ENCODE measurements at regions not wholly inside any gene's neighbourhood (a gene's known extent, or its start where the extent isn't known, plus 50 kb on each side); places are given as distances from the start of the nearest gene placed in this dataset.

- intact Hi-C loops (cut with micrococcal nuclease) = no loop called here
- no peak for DNase-seq (ENCODE audit: low spot score)
- Mint-ChIP-seq H3K4me1 (ENCODE audit: low read depth) (peaks cover 1% of the 10 kb centered on the region), H3K9me3 (no peaks in the 10 kb centered on the region), H3K27me3 (ENCODE audit: low read depth) (peaks cover 12% of the 10 kb centered on the region), H3K27ac (no peak overlapping the region), H3K36me3 (ENCODE audit: low read depth) (no peaks in the 10 kb centered on the region), H3K4me3 (ENCODE audit: low read depth) (no peak overlapping the region)
Observed at GRCh38 chr13:23947893-23948292, 50.6 kb upstream of the C1QTNF9B start.

- intact Hi-C loops (cut with micrococcal nuclease) = no loop called here
- H3K4me1 Mint-ChIP-seq (ENCODE audit: low read depth) = peaks cover 1% of the 10 kb centered on the region
- peaks cover 12% of the 10 kb centered on the region for H3K27me3 Mint-ChIP-seq (ENCODE audit: low read depth)
- no peak for DNase-seq (ENCODE audit: low spot score)
- H3K36me3 Mint-ChIP-seq (ENCODE audit: low read depth) = no peaks in the 10 kb centered on the region
- no peak overlapping the region for H3K27ac Mint-ChIP-seq
- H3K9me3 Mint-ChIP-seq = no peaks in the 10 kb centered on the region
- no peak overlapping the region for H3K4me3 Mint-ChIP-seq (ENCODE audit: low read depth)
Observed at GRCh38 chr13:23949200-23949599, 51.9 kb upstream of the C1QTNF9B start.

- no peak for DNase-seq (ENCODE audit: low spot score)
- intact Hi-C loops (cut with micrococcal nuclease) = no loop called here
- Mint-ChIP-seq H3K9me3 (no peaks in the 10 kb centered on the region), H3K4me3 (ENCODE audit: low read depth) (no peak overlapping the region), H3K27ac (no peak overlapping the region), H3K27me3 (ENCODE audit: low read depth) (peaks cover 12% of the 10 kb centered on the region), H3K36me3 (ENCODE audit: low read depth) (no peaks in the 10 kb centered on the region), H3K4me1 (ENCODE audit: low read depth) (peaks cover 1% of the 10 kb centered on the region)
Observed at GRCh38 chr13:23949736-23950135, 52.4 kb upstream of the C1QTNF9B start.

GRCh38 chr13:23950736-23951510 lies 53.6 kb upstream of the C1QTNF9B start:
- no peaks in the 10 kb centered on the region for H3K9me3 Mint-ChIP-seq

DNA sequence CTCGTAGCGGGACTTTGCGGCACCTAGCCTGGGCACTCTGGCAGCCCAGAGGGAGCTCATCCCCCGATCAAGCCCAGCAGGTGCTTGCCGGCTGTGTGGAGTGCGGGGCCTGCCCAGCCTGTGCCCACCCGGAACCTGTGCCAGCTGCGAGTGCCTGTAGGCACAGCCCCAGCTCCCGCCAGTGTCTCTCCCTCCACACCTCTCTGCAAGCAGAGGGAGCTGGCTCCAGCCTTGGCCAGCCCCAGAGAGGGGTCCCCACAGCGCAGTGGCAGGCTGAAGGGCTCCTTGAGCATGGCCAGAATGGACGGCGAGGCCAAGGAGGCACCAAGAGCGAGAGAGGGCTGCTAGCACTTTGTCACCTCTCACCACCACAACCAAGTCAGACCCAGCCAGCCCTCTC lies 55.5 kb upstream of the C1QTNF9B start:
- Mint-ChIP-seq H3K27me3 (ENCODE audit: low read depth) (peaks cover 8% of the 10 kb centered on the region), H3K9me3 (no peaks in the 10 kb centered on the region), H3K4me1 (ENCODE audit: low read depth) (peaks cover 13% of the 10 kb centered on the region), H3K4me3 (ENCODE audit: low read depth) (no peak overlapping the region), H3K27ac (no peak overlapping the region), H3K36me3 (ENCODE audit: low read depth) (no peaks in the 10 kb centered on the region)
- no peak for DNase-seq (ENCODE audit: low spot score)
- intact Hi-C loops (cut with micrococcal nuclease) = no loop called here

More at GRCh38 chr13:23950736-23951510, 53.6 kb upstream of the C1QTNF9B start:
- Mint-ChIP-seq H3K27ac (no peak overlapping the region), H3K4me1 (ENCODE audit: low read depth) (peaks cover 10% of the 10 kb centered on the region), H3K36me3 (ENCODE audit: low read depth) (no peaks in the 10 kb centered on the region), H3K4me3 (ENCODE audit: low read depth) (no peak overlapping the region), H3K27me3 (ENCODE audit: low read depth) (peaks cover 14% of the 10 kb centered on the region)
- intact Hi-C loops (cut with micrococcal nuclease) = no loop called here
- DNase-seq (ENCODE audit: low spot score) = no peak

GRCh38 chr13:23953860-23954512 lies 56.7 kb upstream of the C1QTNF9B start:
- Mint-ChIP-seq H3K36me3 (ENCODE audit: low read depth) (no peaks in the 10 kb centered on the region), H3K4me3 (ENCODE audit: low read depth) (no peak overlapping the region), H3K4me1 (ENCODE audit: low read depth) (peaks cover 14% of the 10 kb centered on the region), H3K27ac (no peak overlapping the region), H3K27me3 (ENCODE audit: low read depth) (peaks cover 8% of the 10 kb centered on the region), H3K9me3 (no peaks in the 10 kb centered on the region)
- DNase-seq (ENCODE audit: low spot score) = no peak
- intact Hi-C loops (cut with micrococcal nuclease) = no loop called here

DNA sequence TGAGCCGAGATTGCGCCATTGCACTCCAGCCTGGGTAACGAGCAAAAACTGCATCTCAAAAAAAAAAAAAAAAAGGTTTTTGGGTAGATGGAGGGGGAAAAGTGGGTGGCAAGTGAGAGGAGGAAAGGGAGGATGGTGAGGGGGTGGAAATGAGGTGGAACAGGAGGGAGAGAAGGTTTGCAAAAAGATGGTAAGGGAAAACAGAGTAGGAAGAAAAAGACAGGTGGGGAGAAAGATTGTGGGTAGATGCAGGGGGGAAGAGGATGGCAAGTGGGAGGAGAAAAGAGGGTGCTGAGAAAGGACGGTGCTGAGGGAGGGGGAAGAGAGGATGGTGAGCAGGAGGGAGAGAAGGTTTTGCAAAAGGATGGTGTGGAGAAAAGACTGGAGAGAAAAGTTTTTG lies 57.8 kb upstream of the C1QTNF9B start:
- no peak for DNase-seq (ENCODE audit: low spot score)
- H3K36me3 Mint-ChIP-seq (ENCODE audit: low read depth) = no peaks in the 10 kb centered on the region
- intact Hi-C loops (cut with micrococcal nuclease) = no loop called here
- peaks cover 8% of the 10 kb centered on the region for H3K27me3 Mint-ChIP-seq (ENCODE audit: low read depth)
- H3K27ac Mint-ChIP-seq = no peak overlapping the region
- peaks cover 17% of the 10 kb centered on the region for H3K4me1 Mint-ChIP-seq (ENCODE audit: low read depth)
- no peak overlapping the region for H3K4me3 Mint-ChIP-seq (ENCODE audit: low read depth)
- no peaks in the 10 kb centered on the region for H3K9me3 Mint-ChIP-seq

GRCh38 chr13:23956106-23956505 lies 58.8 kb upstream of the C1QTNF9B start:
- Mint-ChIP-seq H3K9me3 (no peaks in the 10 kb centered on the region), H3K36me3 (ENCODE audit: low read depth) (no peaks in the 10 kb centered on the region), H3K27ac (no peak overlapping the region), H3K4me3 (ENCODE audit: low read depth) (no peak overlapping the region), H3K27me3 (ENCODE audit: low read depth) (peaks cover 8% of the 10 kb centered on the region), H3K4me1 (ENCODE audit: low read depth) (peaks cover 24% of the 10 kb centered on the region)
- intact Hi-C loops (cut with micrococcal nuclease) = no loop called here
- no peak for DNase-seq (ENCODE audit: low spot score)

DNA sequence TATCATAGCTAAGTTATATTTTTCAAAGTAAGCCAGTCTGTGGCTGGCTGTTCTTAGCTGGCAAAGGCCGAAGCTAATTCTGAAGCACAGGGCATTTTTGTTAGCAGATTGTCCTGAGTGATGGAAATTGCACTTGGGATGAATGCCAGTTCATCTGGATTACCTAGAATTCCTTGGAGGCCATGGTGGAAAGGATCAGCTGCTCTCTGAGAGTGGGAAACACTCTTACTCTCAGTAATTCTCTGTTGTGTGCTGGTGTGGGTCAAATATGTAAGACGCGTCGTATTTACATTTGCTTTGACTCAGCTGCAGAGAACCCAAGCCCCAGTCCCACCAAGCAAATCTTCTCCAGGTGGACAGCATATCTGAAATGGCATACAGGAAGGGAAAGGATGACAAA lies 60.7 kb upstream of the C1QTNF9B start:
- Mint-ChIP-seq H3K9me3 (no peaks in the 10 kb centered on the region), H3K36me3 (ENCODE audit: low read depth) (no peaks in the 10 kb centered on the region), H3K4me1 (ENCODE audit: low read depth) (peaks cover 25% of the 10 kb centered on the region), H3K27ac (no peak overlapping the region), H3K4me3 (ENCODE audit: low read depth) (no peak overlapping the region), H3K27me3 (ENCODE audit: low read depth) (peaks cover 8% of the 10 kb centered on the region)
- DNase-seq (ENCODE audit: low spot score) = no peak
- intact Hi-C loops (cut with micrococcal nuclease) = no loop called here

DNA sequence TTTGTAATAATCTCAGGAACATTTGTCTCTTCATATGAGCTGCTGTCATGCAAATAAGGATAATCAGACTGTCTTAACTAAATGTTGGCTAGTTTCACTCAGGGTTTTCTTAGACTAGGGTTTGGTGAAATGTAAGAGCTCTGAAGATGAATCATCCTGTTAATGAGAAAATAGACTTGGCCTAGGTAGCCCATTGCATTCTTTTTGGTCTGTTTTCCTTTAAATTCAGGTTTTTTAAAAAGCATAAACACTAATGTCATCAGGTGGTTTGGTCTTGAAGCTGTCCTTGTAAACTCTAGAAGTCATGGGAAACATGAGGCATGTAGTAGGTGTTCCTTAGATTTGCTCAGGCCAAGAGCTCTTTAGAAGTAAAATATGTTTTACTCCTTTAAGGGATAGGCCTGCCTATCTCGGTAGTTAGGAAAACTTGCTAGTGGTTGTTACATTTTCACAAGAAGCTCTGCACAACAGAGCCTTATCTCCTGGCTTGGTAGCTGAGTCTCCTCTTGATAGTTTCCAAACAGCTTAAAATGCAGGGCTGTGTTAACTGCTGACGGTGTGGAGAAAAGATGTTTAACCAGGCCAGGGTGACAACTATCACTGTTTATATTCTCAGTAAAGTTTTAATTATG lies 62.0 kb upstream of the C1QTNF9B start:
- H3K27me3 Mint-ChIP-seq (ENCODE audit: low read depth) = peaks cover 8% of the 10 kb centered on the region
- no peaks in the 10 kb centered on the region for H3K36me3 Mint-ChIP-seq (ENCODE audit: low read depth)
- intact Hi-C loops (cut with micrococcal nuclease) = no loop called here
- DNase-seq (ENCODE audit: low spot score) = no peak
- H3K27ac Mint-ChIP-seq = no peak overlapping the region
- peaks cover 32% of the 10 kb centered on the region for H3K4me1 Mint-ChIP-seq (ENCODE audit: low read depth)
- H3K9me3 Mint-ChIP-seq = no peaks in the 10 kb centered on the region
- H3K4me3 Mint-ChIP-seq (ENCODE audit: low read depth) = no peak overlapping the region

GRCh38 chr13:23960566-23961156 lies 63.4 kb upstream of the C1QTNF9B start:
- intact Hi-C loops (cut with micrococcal nuclease) = loop anchor here (10.0 kb wide), 3 partner anchors 204 to 554 kb away; partner anchors contain the start of genes PARP4 and SPATA13
- Mint-ChIP-seq H3K27ac (no peak overlapping the region), H3K27me3 (ENCODE audit: low read depth) (peaks cover 2% of the 10 kb centered on the region), H3K4me3 (ENCODE audit: low read depth) (no peak overlapping the region), H3K36me3 (ENCODE audit: low read depth) (no peaks in the 10 kb centered on the region), H3K4me1 (ENCODE audit: low read depth) (peaks cover 31% of the 10 kb centered on the region), H3K9me3 (no peaks in the 10 kb centered on the region)
- DNase-seq (ENCODE audit: low spot score) = no peak

GRCh38 chr13:23963184-23963931 lies 66.1 kb upstream of the C1QTNF9B start:
- Mint-ChIP-seq H3K27me3 (ENCODE audit: low read depth) (no peaks in the 10 kb centered on the region), H3K27ac (no peak overlapping the region), H3K36me3 (ENCODE audit: low read depth) (peaks cover 3% of the 10 kb centered on the region), H3K4me1 (ENCODE audit: low read depth) (peaks cover 44% of the 10 kb centered on the region), H3K9me3 (no peaks in the 10 kb centered on the region), H3K4me3 (ENCODE audit: low read depth) (no peak overlapping the region)
- no peak for DNase-seq (ENCODE audit: low spot score)
- intact Hi-C loops (cut with micrococcal nuclease) = loop anchor here (10.0 kb wide), 3 partner anchors 201 to 551 kb away; partner anchors contain the start of genes PARP4 and SPATA13

Measured in activated T-helper 2 cell treated with anti-CD3 and anti-CD28 coated beads, Interferon-gamma antibody, Interleukin-2, Interleukin-4, amounts not matched to agents 10 μg/mL and 5 μg/mL and 100 μg/mL, durations not matched to agents 14 hours and 24 hours and 36 hours (primary cell).